K562 (cell line): ENCODE measurements at regions not wholly inside any gene's neighbourhood (a gene's known extent, or its start where the extent isn't known, plus 50 kb on each side); places are given as distances from the start of the nearest gene placed in this dataset.

Experiments
- ATAC-seq: fragments of 200-7000 bp; cut with Tn5 transposase; 3 replicates; pipeline ENCODE4 v1.9.1; 2020; ENCODE audit warnings: moderate library complexity
- BruUV-seq: library from RNA; stranded (reverse); fragments of 400-500 nt; replicated peaks from 2 replicates; lab custom pipeline; 2021; lab: Mats Ljungman, UMichigan
- CTCF ChIA-PET: fragments of 300-600 bp; formaldehyde crosslinking; extraction: SDS; loops from one replicate; lab custom pipeline; 2021; ENCODE audit warnings: low intra/inter-chr PET ratio; lab: Yijun Ruan, JAX
- POLR2A ChIA-PET: fragments of 300-600, 350-650 bp; sonication (Branson Sonifier 250); formaldehyde crosslinking; extraction: SDS; loops from one replicate; lab custom pipeline; 2021; ENCODE audit warnings: antibody characterized with exemption, inconsistent platforms; lab: Yijun Ruan, JAX
- DNase-seq, 4 experiments: peaks; one replicate each; pipeline versions ENCODE4 v3.0.0 to v3.0.0-alpha.2; 2011 to 2018; ENCODE audit warnings: low spot score in 3 of 4, mixed read lengths in 3 of 4; ENCODE audit errors: extremely low read depth in 1 of 4
- FAIRE-seq: peaks from 2 replicates; lab custom pipeline; 2011; peaks lifted over from hg19 to GRCh38; lab: Jason Lieb, UNC
- H2AFZ ChIP-seq: 2 replicates; pipeline ENCODE4 v1.6.0; 2011; ENCODE audit warnings: low read depth, low read length, control low read depth, inconsistent platforms
- H3K27ac ChIP-seq: fragments of 200-600 bp; 3 replicates; pipeline ENCODE4 v1.8.0; 2011; ENCODE audit warnings: low read depth, mild to moderate bottlenecking, control low read depth, inconsistent platforms, low read length, moderate library complexity, mixed read lengths; ENCODE audit errors: extremely low read depth
- H3K27me3 ChIP-seq, 2 experiments: fragments of 300-600 bp in 1 of 2; 2 replicates in 1 of 2; 3 replicates in 1 of 2; pipeline versions ENCODE4 v1.6.0 to v1.8.0; 2011; ENCODE audit warnings: inconsistent platforms in 2 of 2, low read length in 2 of 2, mild to moderate bottlenecking in 1 of 2, mixed read lengths in 1 of 2, moderate library complexity in 1 of 2; ENCODE audit not compliant: control insufficient read depth in 2 of 2, insufficient read depth in 2 of 2
- H3K36me3 ChIP-seq: fragments of 300-600 bp; 3 replicates; pipeline ENCODE4 v1.8.0; 2011; ENCODE audit warnings: mild to moderate bottlenecking, low read length, inconsistent platforms; ENCODE audit not compliant: control insufficient read depth, insufficient read depth
- H3K4me1 ChIP-seq, 2 experiments: fragments of 200-600 bp in 1 of 2; replicated peaks in 1 of 2; 2 replicates in 1 of 2; 3 replicates in 1 of 2; pipeline versions ENCODE4 v1.5.1 to v1.8.0; 2011; ENCODE audit warnings: inconsistent platforms in 2 of 2, low read length in 2 of 2, mild to moderate bottlenecking in 1 of 2, mixed read lengths in 1 of 2, moderate library complexity in 1 of 2; ENCODE audit not compliant: control insufficient read depth in 2 of 2, insufficient read depth in 2 of 2
- H3K4me2 ChIP-seq: 2 replicates; pipeline ENCODE4 v1.6.1; 2011; ENCODE audit warnings: low read length, control low read depth, inconsistent platforms, mixed read lengths; ENCODE audit not compliant: insufficient read depth
- H3K4me3 ChIP-seq: fragments of 200-600 bp; sonication (generic), shearing (Covaris generic); 2 replicates; pipeline ENCODE4 v1.5.1; 2016; ENCODE audit warnings: control low read depth, inconsistent platforms
- H3K79me2 ChIP-seq: fragments of 200-600 bp; 3 replicates; pipeline ENCODE4 v1.8.0; 2011; ENCODE audit warnings: low read length, inconsistent platforms; ENCODE audit not compliant: control insufficient read depth, insufficient read depth
- H3K9ac ChIP-seq, 2 experiments: 2 replicates each; pipeline versions ENCODE4 v1.6.0 to v1.6.1; 2011; ENCODE audit warnings: low read depth in 2 of 2, low read length in 2 of 2, control low read depth in 1 of 2, inconsistent platforms in 1 of 2, mild to moderate bottlenecking in 1 of 2, mixed read lengths in 1 of 2; ENCODE audit not compliant: insufficient read depth in 1 of 2
- H3K9me1 ChIP-seq: one replicate; pipeline ENCODE4 v1.6.0; 2011; ENCODE audit warnings: inconsistent platforms, mild to moderate bottlenecking, low read length, moderate library complexity; ENCODE audit not compliant: control insufficient read depth, insufficient read depth
- H3K9me3 ChIP-seq: replicated peaks from 2 replicates; pipeline ENCODE4 v1.5.1; 2011; ENCODE audit warnings: low read depth, low read length, inconsistent platforms; ENCODE audit not compliant: control insufficient read depth, insufficient read depth
- H4K20me1 ChIP-seq: replicated peaks from 2 replicates; pipeline ENCODE4 v1.6.1; 2011; ENCODE audit warnings: low read length, inconsistent platforms, mixed read lengths; ENCODE audit not compliant: control insufficient read depth, insufficient read depth
- FOXK1 ChIP-seq: sonication (generic); formaldehyde crosslinking; IDR thresholded peaks from 2 replicates; pipeline ENCODE4 v1.8.0; 2022; ENCODE audit warnings: missing genetic modification reagents, mild to moderate bottlenecking, borderline replicate concordance
- GTF2E2 ChIP-seq: fragments of 200-800 bp; sonication (Bioruptor generic); IDR thresholded peaks from 2 replicates; pipeline ENCODE4 v1.6.1; 2016; ENCODE audit warnings: missing genetic modification characterization, missing compliant biosample characterization
- HNRNPLL ChIP-seq: fragments of 200-400 bp; formaldehyde crosslinking; IDR thresholded peaks from 2 replicates; pipeline ENCODE4 v1.6.1; 2017; ENCODE audit warnings: low read length, low read depth, mild to moderate bottlenecking; ENCODE audit not compliant: poor library complexity, severe bottlenecking
- MCM3 ChIP-seq: fragments of 450-650 bp; IDR thresholded peaks from 2 replicates; pipeline ENCODE4 v1.6.1; 2016
- NBN ChIP-seq: fragments of 450-650 bp; IDR thresholded peaks from 2 replicates; pipeline ENCODE4 v1.6.1; 2016; ENCODE audit warnings: low read depth, mild to moderate bottlenecking
- NFE2L1 ChIP-seq: fragments of 450-650 bp; IDR thresholded peaks from 2 replicates; pipeline ENCODE4 v1.6.1; 2016; ENCODE audit warnings: missing genetic modification characterization, low read depth, mild to moderate bottlenecking, missing compliant biosample characterization, moderate library complexity, borderline replicate concordance
- NR1H2 ChIP-seq: sonication (generic); formaldehyde crosslinking; IDR thresholded peaks from 2 replicates; pipeline ENCODE4 v1.4.0; 2020; ENCODE audit warnings: mild to moderate bottlenecking, missing genetic modification reagents
- POLR2AphosphoS2 ChIP-seq: IDR thresholded peaks from 2 replicates; pipeline ENCODE4 v1.6.1; 2012; ENCODE audit warnings: low read length, improper control_type of control experiment
- RBFOX2 ChIP-seq: fragments of 200-400 bp; formaldehyde crosslinking; IDR thresholded peaks from 2 replicates; pipeline ENCODE4 v1.6.1; 2017; ENCODE audit warnings: low read depth, mild to moderate bottlenecking, low read length, moderate library complexity
- TAF9B ChIP-seq: fragments of 450-650 bp; IDR thresholded peaks from 2 replicates; pipeline ENCODE4 v1.6.1; 2018; ENCODE audit warnings: mild to moderate bottlenecking; ENCODE audit not compliant: partially characterized antibody
- U2AF1 ChIP-seq: fragments of 200-400 bp; formaldehyde crosslinking; optimal IDR thresholded peaks from 2 replicates; pipeline ENCODE3; 2017; ENCODE audit warnings: mild to moderate bottlenecking, low read depth, low read length, moderate library complexity
- ZNF133 ChIP-seq: fragments of 250-450 bp; sonication (Bioruptor Pico); IDR thresholded peaks from 2 replicates; pipeline ENCODE4 v1.4.0; 2020; ENCODE audit warnings: mild to moderate bottlenecking
- ZNF699 ChIP-seq: fragments of 250-450 bp; sonication (Bioruptor Pico); IDR thresholded peaks from 2 replicates; pipeline ENCODE4 v1.8.0; 2021; ENCODE audit warnings: mild to moderate bottlenecking, moderate library complexity; ENCODE audit not compliant: insufficient replicate concordance
- ZNF76 ChIP-seq: fragments of 250-450 bp; sonication (Bioruptor Pico); IDR thresholded peaks from 2 replicates; pipeline ENCODE4 v1.4.0; 2020; ENCODE audit warnings: mild to moderate bottlenecking, moderate library complexity, borderline replicate concordance
- ZNF764 ChIP-seq: fragments of 250-450 bp; sonication (Bioruptor Pico); IDR thresholded peaks from 2 replicates; pipeline ENCODE4 v1.4.0; 2020; ENCODE audit warnings: low read depth, mild to moderate bottlenecking, moderate library complexity
- ZNF79 ChIP-seq: fragments of 250-450 bp; sonication (Bioruptor Pico); IDR thresholded peaks from 2 replicates; pipeline ENCODE4 v1.4.0; 2020; ENCODE audit warnings: low read depth, mild to moderate bottlenecking, moderate library complexity
- WGBS: fragments of 100-300 bp; shearing (Covaris generic); methylation state at CpG from one replicate; pipeline ENCODE4 v1.1.6; 2016; ENCODE audit warnings: low coverage, mixed read lengths; ENCODE audit not compliant: insufficient coverage; ENCODE audit errors: missing lambda C conversion rate; 5-methylcytosine and 5-hydroxymethylcytosine counted together
- in situ Hi-C: fragments of 300-500 bp; cut with MboI; formaldehyde crosslinking; loops from 4 replicates; pipeline ENCODE4 v1.15.0; 2018; ENCODE audit warnings: inconsistent platforms, mixed read lengths
- intact Hi-C: fragments of 100-400 bp; cut with micrococcal nuclease; formaldehyde crosslinking; loops from 2 replicates; pipeline ENCODE4 v1.14.2; 2022
- TF ChIP-seq, protein P1 (sequence below), 3 experiments: fragments of 200-800 bp in 1 of 3; fragments of 250-450 bp in 1 of 3; fragments of 450-650 bp in 1 of 3; sonication (Bioruptor Pico) in 1 of 3; sonication (Bioruptor generic) in 1 of 3; formaldehyde crosslinking in 1 of 3; IDR thresholded peaks; 2 replicates each; pipeline versions ENCODE4 v1.6.1 to v1.8.0; 2016 to 2022; ENCODE audit warnings: mild to moderate bottlenecking in 2 of 3, missing genetic modification characterization in 2 of 3, missing compliant biosample characterization in 1 of 3, moderate library complexity in 1 of 3

DNA sequence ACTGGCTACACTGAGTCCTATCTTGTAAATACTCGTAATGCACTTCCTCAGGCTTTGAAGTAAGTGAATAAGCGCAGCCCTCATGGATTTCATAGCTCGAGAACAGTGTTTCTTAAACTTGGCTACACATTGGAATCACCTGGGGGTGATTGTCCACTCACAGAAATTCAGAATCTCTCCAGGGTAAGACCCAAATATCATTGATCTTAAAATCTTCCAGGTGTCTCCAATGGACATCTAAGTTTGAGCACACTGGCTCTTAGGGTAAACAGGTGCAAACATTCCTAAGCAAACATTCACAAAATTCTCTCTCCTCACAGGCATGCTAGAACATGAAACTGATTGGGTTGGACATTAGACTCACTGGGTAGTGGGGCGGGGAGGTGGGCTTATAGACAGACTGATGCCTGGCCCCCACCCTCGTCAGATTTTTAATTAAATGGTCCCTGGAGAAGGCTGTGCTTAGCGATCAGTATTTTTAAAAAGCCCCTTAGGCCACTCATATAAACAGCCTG, 279.7 kb upstream of the TBL1XR1 start:
- FAIRE-seq (no peak), ATAC-seq (no peak), DNase-seq (no peak)
- H4K20me1 ChIP-seq: no peaks in the 10 kb centered on the region
- no peaks in the 10 kb centered on the region for H3K27me3 ChIP-seq
- no peak overlapping the region for H3K27ac ChIP-seq
- CTCF ChIA-PET: no interaction called here
- H3K4me1 ChIP-seq: peaks cover 0 to 2% of the 10 kb centered on the region in 2 experiments; a peak in 1 of 5 replicates
- 51% methylated on average over 5 of the region's 6 CpGs for WGBS
- in situ Hi-C loops: no loop called here
- no peak overlapping the region for H3K4me3 ChIP-seq
- H3K4me2 ChIP-seq: no peak overlapping the region
- no peaks in the 10 kb centered on the region for H3K79me2 ChIP-seq
- H3K9me3 ChIP-seq: no peaks in the 10 kb centered on the region
- H3K36me3 ChIP-seq: no peaks in the 10 kb centered on the region
- no peak for TF ChIP-seq HNRNPLL
- no peak for TF ChIP-seq POLR2AphosphoS2
- no peak for TF ChIP-seq GTF2E2 (tag)
- no peak for TF ChIP-seq FOXK1 (CRISPR knock-in tag)
- no peak for TF ChIP-seq ZNF699 (CRISPR knock-in tag)
- no peak for TF ChIP-seq MCM3
- TF ChIP-seq RBFOX2: no peak
- no peak for TF ChIP-seq ZNF133 (CRISPR knock-in tag)
- no peak for TF ChIP-seq ZNF76 (CRISPR knock-in tag)
- no peak for TF ChIP-seq TAF9B
- no peak for TF ChIP-seq ZNF764 (CRISPR knock-in tag)
- no peak for TF ChIP-seq NBN
- no peak for TF ChIP-seq ZNF79 (CRISPR knock-in tag)
- no peak for TF ChIP-seq U2AF1
- TF ChIP-seq, protein P1, sequence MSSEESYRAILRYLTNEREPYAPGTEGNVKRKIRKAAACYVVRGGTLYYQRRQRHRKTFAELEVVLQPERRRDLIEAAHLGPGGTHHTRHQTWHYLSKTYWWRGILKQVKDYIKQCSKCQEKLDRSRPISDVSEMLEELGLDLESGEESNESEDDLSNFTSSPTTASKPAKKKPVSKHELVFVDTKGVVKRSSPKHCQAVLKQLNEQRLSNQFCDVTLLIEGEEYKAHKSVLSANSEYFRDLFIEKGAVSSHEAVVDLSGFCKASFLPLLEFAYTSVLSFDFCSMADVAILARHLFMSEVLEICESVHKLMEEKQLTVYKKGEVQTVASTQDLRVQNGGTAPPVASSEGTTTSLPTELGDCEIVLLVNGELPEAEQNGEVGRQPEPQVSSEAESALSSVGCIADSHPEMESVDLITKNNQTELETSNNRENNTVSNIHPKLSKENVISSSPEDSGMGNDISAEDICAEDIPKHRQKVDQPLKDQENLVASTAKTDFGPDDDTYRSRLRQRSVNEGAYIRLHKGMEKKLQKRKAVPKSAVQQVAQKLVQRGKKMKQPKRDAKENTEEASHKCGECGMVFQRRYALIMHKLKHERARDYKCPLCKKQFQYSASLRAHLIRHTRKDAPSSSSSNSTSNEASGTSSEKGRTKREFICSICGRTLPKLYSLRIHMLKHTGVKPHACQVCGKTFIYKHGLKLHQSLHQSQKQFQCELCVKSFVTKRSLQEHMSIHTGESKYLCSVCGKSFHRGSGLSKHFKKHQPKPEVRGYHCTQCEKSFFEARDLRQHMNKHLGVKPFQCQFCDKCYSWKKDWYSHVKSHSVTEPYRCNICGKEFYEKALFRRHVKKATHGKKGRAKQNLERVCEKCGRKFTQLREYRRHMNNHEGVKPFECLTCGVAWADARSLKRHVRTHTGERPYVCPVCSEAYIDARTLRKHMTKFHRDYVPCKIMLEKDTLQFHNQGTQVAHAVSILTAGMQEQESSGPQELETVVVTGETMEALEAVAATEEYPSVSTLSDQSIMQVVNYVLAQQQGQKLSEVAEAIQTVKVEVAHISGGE (CRISPR knock-in tag; IDR thresholded peaks at IDR 0.05): no peak
- TF ChIP-seq NFE2L1 (tag): no peak
- no peak for TF ChIP-seq NR1H2 (CRISPR knock-in tag)
- TF ChIP-seq, all 486 proteins: peak for 0
- POLR2A ChIA-PET: no interaction called here
- no peak overlapping the region for H2AFZ ChIP-seq
- H3K9me1 ChIP-seq: no peaks in the 10 kb centered on the region
- no peak overlapping the region for H3K9ac ChIP-seq
- no TSS peak for BruUV-seq
- intact Hi-C loops: loop anchor here (10.0 kb wide), 1 partner anchor 282 kb away; the partner anchor contains the start of gene TBL1XR1
